Erythroblast (primary cell): ENCODE measurements at regions not wholly inside any gene's neighbourhood (a gene's known extent, or its start where the extent isn't known, plus 50 kb on each side); places are given as distances from the start of the nearest gene placed in this dataset.

Experiments used
- GATA1 ChIP-seq: IDR thresholded peaks from 2 replicates; pipeline ENCODE4 v1.6.1; 2011; ENCODE audit warnings: low read depth, mild to moderate bottlenecking, control low read depth, low read length, moderate library complexity
- POLR2A ChIP-seq: IDR thresholded peaks from 2 replicates; pipeline ENCODE4 v1.6.1; 2011; ENCODE audit warnings: mild to moderate bottlenecking, low read length

DNA sequence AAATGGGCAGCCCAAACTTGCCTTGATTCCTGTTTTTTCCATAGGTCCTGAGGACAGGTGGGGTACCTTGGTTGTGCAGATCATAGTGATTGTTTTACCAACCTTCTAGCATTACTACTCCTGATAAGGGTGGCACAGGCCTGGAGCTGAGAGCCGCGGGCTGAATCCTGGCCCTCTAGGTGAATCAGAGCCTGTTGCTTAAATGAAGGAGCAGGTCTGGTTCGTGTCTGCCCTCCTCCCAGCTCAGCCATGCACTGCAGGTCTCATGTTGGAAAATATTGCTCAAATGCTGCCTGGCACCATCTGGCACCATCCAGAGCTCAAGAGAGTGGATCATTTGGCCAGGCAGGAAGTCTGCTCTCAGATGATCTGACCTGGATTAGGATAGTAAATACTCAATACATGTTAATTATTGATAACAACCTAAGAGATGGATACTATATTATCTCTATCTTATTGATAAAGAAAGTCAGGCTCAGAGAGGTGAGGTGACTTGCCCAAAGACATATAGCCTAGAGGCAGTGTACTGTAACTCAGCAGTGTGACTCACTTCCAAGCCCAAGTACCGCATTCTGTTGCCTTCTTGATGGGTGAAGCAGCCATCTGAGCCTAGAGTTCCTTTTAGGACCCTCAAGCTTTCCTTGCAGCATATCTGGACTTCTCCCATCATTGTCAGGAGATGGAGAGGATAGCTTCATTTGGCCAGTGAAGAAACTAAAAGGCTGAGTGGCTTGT is 104.3 kb upstream of the PITX1 start:
- TF ChIP-seq POLR2A = no peak
- TF ChIP-seq GATA1 = no peak
